ENCODE measurements at regions not wholly inside any gene's neighbourhood (a gene's known extent, or its start where the extent isn't known, plus 50 kb on each side); places are given as distances from the start of the nearest gene placed in this dataset.

DNA sequence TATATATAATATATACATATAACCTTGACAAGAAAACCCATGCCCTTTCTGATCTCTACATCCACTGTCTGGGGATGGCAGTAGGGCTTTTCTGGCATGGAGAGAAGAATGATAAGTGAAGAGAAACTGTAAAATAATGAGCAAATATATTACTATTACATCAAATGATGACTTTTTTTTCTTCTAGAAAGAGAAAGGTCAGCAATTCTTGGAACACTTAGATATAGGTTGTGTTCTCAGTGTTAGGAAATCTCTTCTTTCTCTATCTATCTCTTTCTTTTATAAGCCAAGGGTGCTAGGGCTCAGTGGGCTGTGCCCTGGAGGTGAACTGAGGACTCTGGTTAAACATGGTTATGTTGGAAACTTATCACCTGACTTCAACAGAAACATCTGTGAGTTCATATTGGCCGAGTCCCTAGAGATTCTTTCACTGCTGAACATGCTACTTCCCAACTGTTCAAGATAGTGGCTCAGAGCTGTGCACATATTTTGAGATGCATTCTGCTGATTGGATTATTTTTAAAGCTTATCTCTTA is 265.1 kb downstream of the GBA3 start:
- TF ChIP-seq, protein P1, sequence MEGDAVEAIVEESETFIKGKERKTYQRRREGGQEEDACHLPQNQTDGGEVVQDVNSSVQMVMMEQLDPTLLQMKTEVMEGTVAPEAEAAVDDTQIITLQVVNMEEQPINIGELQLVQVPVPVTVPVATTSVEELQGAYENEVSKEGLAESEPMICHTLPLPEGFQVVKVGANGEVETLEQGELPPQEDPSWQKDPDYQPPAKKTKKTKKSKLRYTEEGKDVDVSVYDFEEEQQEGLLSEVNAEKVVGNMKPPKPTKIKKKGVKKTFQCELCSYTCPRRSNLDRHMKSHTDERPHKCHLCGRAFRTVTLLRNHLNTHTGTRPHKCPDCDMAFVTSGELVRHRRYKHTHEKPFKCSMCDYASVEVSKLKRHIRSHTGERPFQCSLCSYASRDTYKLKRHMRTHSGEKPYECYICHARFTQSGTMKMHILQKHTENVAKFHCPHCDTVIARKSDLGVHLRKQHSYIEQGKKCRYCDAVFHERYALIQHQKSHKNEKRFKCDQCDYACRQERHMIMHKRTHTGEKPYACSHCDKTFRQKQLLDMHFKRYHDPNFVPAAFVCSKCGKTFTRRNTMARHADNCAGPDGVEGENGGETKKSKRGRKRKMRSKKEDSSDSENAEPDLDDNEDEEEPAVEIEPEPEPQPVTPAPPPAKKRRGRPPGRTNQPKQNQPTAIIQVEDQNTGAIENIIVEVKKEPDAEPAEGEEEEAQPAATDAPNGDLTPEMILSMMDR (IDR thresholded peaks at IDR 0.05; ENCODE audit: borderline replicate concordance, extremely low read depth, low read length, poor library complexity, severe bottlenecking) = no peak
- no peak for TF ChIP-seq EZH2 (IDR thresholded peaks at IDR 0.05; ENCODE audit: borderline replicate concordance, low read depth, low read length, severe bottlenecking)

Measured in DND-41 (cell line).